Activated CD4-positive, alpha-beta T cell treated with anti-CD3 and anti-CD28 coated beads, Interleukin-2, Interleukin-4, amounts not matched to agents 100 ng/mL and 50 ng/mL, durations not matched to agents 16 hours and 8 hours (primary cell): ENCODE measurements at regions not wholly inside any gene's neighbourhood (a gene's known extent, or its start where the extent isn't known, plus 50 kb on each side); places are given as distances from the start of the nearest gene placed in this dataset.

ENCODE experiments used
- DNase-seq: peaks from one replicate; pipeline ENCODE4 v3.0.0-alpha.2; 2020; ENCODE audit warnings: low spot score

DNA sequence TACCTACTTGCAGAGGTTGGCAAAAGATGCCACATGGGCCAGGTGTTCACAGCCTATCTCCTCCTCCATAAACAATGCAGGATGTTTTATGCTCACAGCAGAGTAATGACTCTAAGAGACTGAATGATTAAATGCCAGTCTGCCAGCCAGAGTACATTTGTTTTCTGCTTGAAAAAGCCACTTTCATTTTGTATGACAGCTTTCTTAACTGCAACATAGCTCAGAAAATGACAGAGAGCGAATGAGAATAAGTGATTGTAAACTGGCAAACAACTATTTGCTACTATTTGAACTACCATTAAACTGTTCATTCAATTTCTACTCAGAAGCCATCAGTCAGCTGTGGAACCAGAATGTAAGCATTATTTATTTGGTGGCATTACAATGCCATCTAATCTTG lies 50.6 kb upstream of the DCC start:
- no peak for DNase-seq
